Astrocyte (in vitro differentiated cells and primary cell): ENCODE measurements at regions not wholly inside any gene's neighbourhood (a gene's known extent, or its start where the extent isn't known, plus 50 kb on each side); places are given as distances from the start of the nearest gene placed in this dataset.

Source experiments
- EZH2 ChIP-seq: IDR thresholded peaks from 2 replicates; pipeline ENCODE4 v1.6.1; 2012; ENCODE audit warnings: mild to moderate bottlenecking, low read length, inconsistent platforms; ENCODE audit not compliant: insufficient read depth
- TF ChIP-seq, protein P1 (sequence below): IDR thresholded peaks from 2 replicates; pipeline ENCODE4 v1.5.1; 2011; ENCODE audit warnings: low read depth, mild to moderate bottlenecking, inconsistent platforms, low read length, moderate library complexity; ENCODE audit not compliant: insufficient read depth

DNA sequence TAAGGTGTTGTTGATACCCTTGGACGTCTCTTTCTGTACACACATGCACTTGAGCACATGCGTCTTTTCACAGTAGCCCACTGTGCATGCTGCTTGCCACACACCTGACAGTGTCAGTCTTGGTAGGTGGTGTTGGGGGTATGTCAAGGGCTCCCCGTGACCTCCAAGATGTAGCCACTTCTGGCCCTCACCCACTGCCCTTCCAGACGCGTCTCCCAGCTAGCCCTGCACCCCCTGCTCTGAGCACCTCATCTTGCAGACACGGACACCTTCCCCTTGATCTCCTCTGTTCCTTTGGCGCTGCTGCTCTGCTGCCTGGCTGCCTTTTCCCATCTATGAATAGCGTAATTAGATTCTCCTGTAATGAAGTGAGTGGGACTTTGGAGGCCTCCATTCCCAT lies 75.2 kb upstream of the TNS3 start:
- TF ChIP-seq, protein P1, sequence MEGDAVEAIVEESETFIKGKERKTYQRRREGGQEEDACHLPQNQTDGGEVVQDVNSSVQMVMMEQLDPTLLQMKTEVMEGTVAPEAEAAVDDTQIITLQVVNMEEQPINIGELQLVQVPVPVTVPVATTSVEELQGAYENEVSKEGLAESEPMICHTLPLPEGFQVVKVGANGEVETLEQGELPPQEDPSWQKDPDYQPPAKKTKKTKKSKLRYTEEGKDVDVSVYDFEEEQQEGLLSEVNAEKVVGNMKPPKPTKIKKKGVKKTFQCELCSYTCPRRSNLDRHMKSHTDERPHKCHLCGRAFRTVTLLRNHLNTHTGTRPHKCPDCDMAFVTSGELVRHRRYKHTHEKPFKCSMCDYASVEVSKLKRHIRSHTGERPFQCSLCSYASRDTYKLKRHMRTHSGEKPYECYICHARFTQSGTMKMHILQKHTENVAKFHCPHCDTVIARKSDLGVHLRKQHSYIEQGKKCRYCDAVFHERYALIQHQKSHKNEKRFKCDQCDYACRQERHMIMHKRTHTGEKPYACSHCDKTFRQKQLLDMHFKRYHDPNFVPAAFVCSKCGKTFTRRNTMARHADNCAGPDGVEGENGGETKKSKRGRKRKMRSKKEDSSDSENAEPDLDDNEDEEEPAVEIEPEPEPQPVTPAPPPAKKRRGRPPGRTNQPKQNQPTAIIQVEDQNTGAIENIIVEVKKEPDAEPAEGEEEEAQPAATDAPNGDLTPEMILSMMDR: no peak
- no peak for TF ChIP-seq EZH2
